Sigmoid colon (tissue), 4 donors: ENCODE measurements at regions not wholly inside any gene's neighbourhood (a gene's known extent, or its start where the extent isn't known, plus 50 kb on each side); places are given as distances from the start of the nearest gene placed in this dataset.

Experiments used
- EP300 ChIP-seq, 4 donors: sonication (generic); formaldehyde crosslinking; IDR thresholded peaks; one replicate each; pipeline ENCODE4 v1.6.1; 2017; ENCODE audit warnings: antibody characterized with exemption in 4 of 4
- POLR2A ChIP-seq, 2 donors: fragments of 450-650 bp; IDR thresholded peaks; one replicate each; pipeline ENCODE4 v1.6.1; 2016; ENCODE audit warnings: antibody characterized with exemption in 2 of 2, mild to moderate bottlenecking in 2 of 2, moderate library complexity in 2 of 2
- POLR2AphosphoS5 ChIP-seq, 4 donors: sonication (generic); formaldehyde crosslinking; IDR thresholded peaks; one replicate each; pipeline ENCODE4 v1.6.1; 2017; ENCODE audit warnings: antibody characterized with exemption in 4 of 4
- TF ChIP-seq, protein P1 (sequence below), 4 experiments: fragments of 450-650 bp in 3 of 4; fragments of 200-600 bp in 1 of 4; IDR thresholded peaks; one replicate each; pipeline ENCODE4 v1.5.1; 2016 to 2019; ENCODE audit warnings: antibody characterized with exemption in 4 of 4, mild to moderate bottlenecking in 3 of 4, moderate library complexity in 2 of 4

DNA sequence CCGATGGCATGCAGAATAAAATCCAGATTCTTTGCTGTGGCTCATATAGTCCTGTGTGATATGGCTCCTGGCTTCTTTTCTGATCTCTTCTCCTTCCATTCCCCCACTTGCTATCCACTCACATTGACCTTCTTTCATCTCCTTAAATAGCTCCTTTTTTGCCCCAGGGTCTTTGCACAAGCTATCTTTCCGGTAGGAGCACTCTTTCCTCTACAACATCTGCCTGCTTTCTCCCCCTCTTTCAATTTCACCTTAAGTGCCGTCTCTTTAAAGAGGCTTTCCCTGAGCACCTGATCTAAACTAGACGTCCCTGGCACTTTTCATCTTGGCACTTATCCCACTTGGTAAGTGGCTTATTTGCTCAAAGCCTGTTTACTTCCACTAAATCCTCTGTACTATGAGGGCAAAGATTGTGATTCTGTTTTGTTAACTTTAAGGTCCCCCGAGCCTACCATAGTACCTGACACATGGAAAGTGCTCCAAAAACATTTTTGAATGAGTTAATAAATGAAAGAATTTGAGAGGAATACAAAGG lies 323.3 kb upstream of the TLE3 start:
- TF ChIP-seq, protein P1, sequence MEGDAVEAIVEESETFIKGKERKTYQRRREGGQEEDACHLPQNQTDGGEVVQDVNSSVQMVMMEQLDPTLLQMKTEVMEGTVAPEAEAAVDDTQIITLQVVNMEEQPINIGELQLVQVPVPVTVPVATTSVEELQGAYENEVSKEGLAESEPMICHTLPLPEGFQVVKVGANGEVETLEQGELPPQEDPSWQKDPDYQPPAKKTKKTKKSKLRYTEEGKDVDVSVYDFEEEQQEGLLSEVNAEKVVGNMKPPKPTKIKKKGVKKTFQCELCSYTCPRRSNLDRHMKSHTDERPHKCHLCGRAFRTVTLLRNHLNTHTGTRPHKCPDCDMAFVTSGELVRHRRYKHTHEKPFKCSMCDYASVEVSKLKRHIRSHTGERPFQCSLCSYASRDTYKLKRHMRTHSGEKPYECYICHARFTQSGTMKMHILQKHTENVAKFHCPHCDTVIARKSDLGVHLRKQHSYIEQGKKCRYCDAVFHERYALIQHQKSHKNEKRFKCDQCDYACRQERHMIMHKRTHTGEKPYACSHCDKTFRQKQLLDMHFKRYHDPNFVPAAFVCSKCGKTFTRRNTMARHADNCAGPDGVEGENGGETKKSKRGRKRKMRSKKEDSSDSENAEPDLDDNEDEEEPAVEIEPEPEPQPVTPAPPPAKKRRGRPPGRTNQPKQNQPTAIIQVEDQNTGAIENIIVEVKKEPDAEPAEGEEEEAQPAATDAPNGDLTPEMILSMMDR (IDR thresholded peaks at IDR 0.05) = no peak
- TF ChIP-seq POLR2A (IDR thresholded peaks at IDR 0.05) = no peak
- TF ChIP-seq POLR2AphosphoS5 (IDR thresholded peaks at IDR 0.05) = no peak
- TF ChIP-seq EP300 (IDR thresholded peaks at IDR 0.05) = no peak
